ENCODE measurements at regions not wholly inside any gene's neighbourhood (a gene's known extent, or its start where the extent isn't known, plus 50 kb on each side); places are given as distances from the start of the nearest gene placed in this dataset.

DNA sequence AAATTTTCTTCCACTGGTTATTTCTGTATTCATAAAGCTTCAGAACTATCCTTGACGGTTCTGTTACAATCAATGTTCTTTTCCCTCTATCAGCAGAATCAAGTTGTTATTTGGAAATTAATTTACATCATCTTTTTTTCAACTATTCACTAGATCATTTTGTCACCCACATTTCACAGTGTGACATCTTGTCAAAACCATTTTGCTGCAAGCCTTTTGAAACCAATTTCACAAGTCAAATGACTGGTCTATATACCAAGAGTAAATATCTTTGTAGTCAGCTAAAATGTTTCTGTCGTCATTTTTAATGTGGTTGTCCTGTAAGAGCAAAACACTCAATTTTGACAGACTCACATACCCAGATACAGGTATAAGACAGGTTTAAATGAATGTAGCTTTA, 984.3 kb upstream of the TYRP1 start:
- H3K79me2 ChIP-seq (ENCODE audit: low read depth): no peaks in the 10 kb centered on the region
- POLR2A ChIA-PET (ENCODE audit: unreplicated experiment): no interaction called here
- BruUV-seq (replicated peaks): no TSS peak

DNA sequence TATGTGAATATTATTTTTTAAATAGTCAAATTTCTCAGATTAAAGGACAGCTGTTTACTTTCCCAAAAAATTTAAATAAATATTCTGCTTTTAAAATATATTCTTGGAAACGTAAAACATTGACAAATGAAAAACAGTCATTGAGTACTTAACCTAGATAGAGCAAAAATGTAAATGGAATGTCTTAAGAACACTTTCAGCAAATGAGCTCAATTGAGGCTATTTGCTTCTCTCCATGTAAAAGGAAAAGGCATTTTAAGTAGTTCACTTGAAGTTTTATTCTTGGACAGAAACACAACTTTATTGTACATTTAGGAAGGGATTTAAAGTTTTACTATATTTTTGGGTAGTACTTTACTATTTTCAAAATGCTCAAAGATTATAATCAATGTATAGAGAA, 983.6 kb upstream of the TYRP1 start:
- H3K9me3 ChIP-seq (ENCODE audit: insufficient read depth, low read depth): no peaks in the 10 kb centered on the region
- intact Hi-C loops (cut with micrococcal nuclease; ENCODE audit: unreplicated experiment): no loop called here

More for the DNA sequence above, 984.3 kb upstream of the TYRP1 start:
- Histone ChIP-seq H3K4me1 (replicated peaks; ENCODE audit: insufficient read depth) (no peaks in the 10 kb centered on the region), H3K9me2 (ENCODE audit: insufficient read depth) (no peaks in the 10 kb centered on the region), H3F3A (ENCODE audit: insufficient read depth, low read depth) (no peaks in the 10 kb centered on the region), H2AFZ (no peak overlapping the region), H3K4me2 (no peak overlapping the region), H3K36me3 (ENCODE audit: low read depth) (no peaks in the 10 kb centered on the region), H3K27ac (no peak overlapping the region), H3K27me3 (ENCODE audit: insufficient read depth, low read depth) (no peaks in the 10 kb centered on the region), H3K9me3 (ENCODE audit: insufficient read depth, low read depth) (no peaks in the 10 kb centered on the region), H4K20me1 (ENCODE audit: insufficient read depth) (no peaks in the 10 kb centered on the region), H3K4me3 (no peak overlapping the region)
- TF ChIP-seq EZH2 (IDR thresholded peaks at IDR 0.05; ENCODE audit: low read depth): no peak
- TF ChIP-seq, protein P1, sequence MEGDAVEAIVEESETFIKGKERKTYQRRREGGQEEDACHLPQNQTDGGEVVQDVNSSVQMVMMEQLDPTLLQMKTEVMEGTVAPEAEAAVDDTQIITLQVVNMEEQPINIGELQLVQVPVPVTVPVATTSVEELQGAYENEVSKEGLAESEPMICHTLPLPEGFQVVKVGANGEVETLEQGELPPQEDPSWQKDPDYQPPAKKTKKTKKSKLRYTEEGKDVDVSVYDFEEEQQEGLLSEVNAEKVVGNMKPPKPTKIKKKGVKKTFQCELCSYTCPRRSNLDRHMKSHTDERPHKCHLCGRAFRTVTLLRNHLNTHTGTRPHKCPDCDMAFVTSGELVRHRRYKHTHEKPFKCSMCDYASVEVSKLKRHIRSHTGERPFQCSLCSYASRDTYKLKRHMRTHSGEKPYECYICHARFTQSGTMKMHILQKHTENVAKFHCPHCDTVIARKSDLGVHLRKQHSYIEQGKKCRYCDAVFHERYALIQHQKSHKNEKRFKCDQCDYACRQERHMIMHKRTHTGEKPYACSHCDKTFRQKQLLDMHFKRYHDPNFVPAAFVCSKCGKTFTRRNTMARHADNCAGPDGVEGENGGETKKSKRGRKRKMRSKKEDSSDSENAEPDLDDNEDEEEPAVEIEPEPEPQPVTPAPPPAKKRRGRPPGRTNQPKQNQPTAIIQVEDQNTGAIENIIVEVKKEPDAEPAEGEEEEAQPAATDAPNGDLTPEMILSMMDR (conservative IDR thresholded peaks at IDR 0.05): no peak
- intact Hi-C loops (cut with micrococcal nuclease; ENCODE audit: unreplicated experiment): no loop called here
- CTCF ChIA-PET: no interaction called here
- DNase-seq: no peak

DNA sequence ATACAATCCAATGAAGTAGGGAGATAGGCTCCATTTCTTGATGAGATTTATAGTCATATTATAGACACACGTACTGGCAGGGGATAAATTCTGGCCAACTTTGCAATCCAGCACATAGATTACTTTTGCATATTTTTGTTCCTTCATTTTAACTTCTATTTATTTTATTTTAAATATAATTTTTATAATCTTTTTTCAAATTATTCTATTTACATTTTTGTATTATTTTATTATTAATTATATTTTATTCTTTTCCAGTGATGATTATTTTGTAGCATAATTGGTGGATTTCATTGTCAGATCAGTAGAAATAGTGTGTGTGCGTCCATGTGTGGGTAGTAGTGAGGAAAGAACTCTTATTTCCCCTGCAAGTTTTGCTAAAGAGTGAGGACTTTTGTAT, 980.1 kb upstream of the TYRP1 start:
- Histone ChIP-seq H3K4me3 (no peak overlapping the region), H3K36me3 (ENCODE audit: low read depth) (no peaks in the 10 kb centered on the region), H3K9me3 (ENCODE audit: insufficient read depth, low read depth) (no peaks in the 10 kb centered on the region), H3K27ac (no peak overlapping the region), H3K9me2 (ENCODE audit: insufficient read depth) (no peaks in the 10 kb centered on the region), H3K27me3 (ENCODE audit: insufficient read depth, low read depth) (no peaks in the 10 kb centered on the region), H3K4me1 (replicated peaks; ENCODE audit: insufficient read depth) (no peaks in the 10 kb centered on the region), H3K4me2 (no peak overlapping the region), H4K20me1 (ENCODE audit: insufficient read depth) (no peaks in the 10 kb centered on the region), H3F3A (ENCODE audit: insufficient read depth, low read depth) (no peaks in the 10 kb centered on the region), H3K79me2 (ENCODE audit: low read depth) (no peaks in the 10 kb centered on the region), H2AFZ (no peak overlapping the region)
- POLR2A ChIA-PET (ENCODE audit: unreplicated experiment): no interaction called here
- intact Hi-C loops (cut with micrococcal nuclease; ENCODE audit: unreplicated experiment): no loop called here
- no peak for DNase-seq
- CTCF ChIA-PET: no interaction called here
- TF ChIP-seq EZH2 (IDR thresholded peaks at IDR 0.05; ENCODE audit: low read depth): no peak
- TF ChIP-seq, protein P1 (conservative IDR thresholded peaks at IDR 0.05): no peak
- no TSS peak for BruUV-seq (replicated peaks)

More for the DNA sequence above, 983.6 kb upstream of the TYRP1 start:
- Histone ChIP-seq H3K9me2 (ENCODE audit: insufficient read depth) (no peaks in the 10 kb centered on the region), H3K27me3 (ENCODE audit: insufficient read depth, low read depth) (no peaks in the 10 kb centered on the region), H3K4me2 (no peak overlapping the region), H3K27ac (no peak overlapping the region), H3F3A (ENCODE audit: insufficient read depth, low read depth) (no peaks in the 10 kb centered on the region), H3K4me3 (no peak overlapping the region), H2AFZ (no peak overlapping the region), H3K79me2 (ENCODE audit: low read depth) (no peaks in the 10 kb centered on the region), H4K20me1 (ENCODE audit: insufficient read depth) (no peaks in the 10 kb centered on the region), H3K36me3 (ENCODE audit: low read depth) (no peaks in the 10 kb centered on the region), H3K4me1 (replicated peaks; ENCODE audit: insufficient read depth) (no peaks in the 10 kb centered on the region)
- ChIA-PET POLR2A (ENCODE audit: unreplicated experiment) (no interaction called here), CTCF (no interaction called here)
- no peak for DNase-seq
- TF ChIP-seq, protein P1 (conservative IDR thresholded peaks at IDR 0.05): no peak
- TF ChIP-seq EZH2 (IDR thresholded peaks at IDR 0.05; ENCODE audit: low read depth): no peak
- no TSS peak for BruUV-seq (replicated peaks)

Data from PC-9 (cell line).